BJ (cell line): ENCODE measurements at regions not wholly inside any gene's neighbourhood (a gene's known extent, or its start where the extent isn't known, plus 50 kb on each side); places are given as distances from the start of the nearest gene placed in this dataset.

Source experiments
- CTCF ChIA-PET: fragments of 350-600 bp; formaldehyde crosslinking; extraction: SDS; loops from one replicate; lab custom pipeline; 2021; ENCODE audit warnings: antibody characterized with exemption, inconsistent platforms; lab: Yijun Ruan, JAX
- POLR2A ChIA-PET: fragments of 300-600 bp; sonication (Branson Sonifier 250); formaldehyde crosslinking; extraction: SDS; loops from one replicate; lab custom pipeline; 2021; ENCODE audit warnings: antibody characterized with exemption; lab: Charles Lee
- DNase-seq: peaks from one replicate; pipeline ENCODE4 v3.0.0-alpha.2; 2011; ENCODE audit warnings: low read depth
- H3K27me3 ChIP-seq: 2 replicates; pipeline ENCODE4 v1.6.0; 2011; ENCODE audit warnings: low read length; ENCODE audit not compliant: control insufficient read depth, insufficient read depth
- H3K36me3 ChIP-seq: 2 replicates; pipeline ENCODE4 v1.5.1; 2011; ENCODE audit warnings: low read length; ENCODE audit not compliant: control insufficient read depth, insufficient read depth
- H3K4me3 ChIP-seq: 2 replicates; pipeline ENCODE4 v1.5.1; 2011; ENCODE audit warnings: low read depth, mild to moderate bottlenecking, control low read depth, low read length
- TF ChIP-seq, protein P1 (sequence below): IDR thresholded peaks from 2 replicates; pipeline ENCODE4 v1.5.1; 2011; ENCODE audit warnings: low read depth, mild to moderate bottlenecking, control low read depth, inconsistent platforms, low read length, moderate library complexity; ENCODE audit not compliant: insufficient read depth

DNA sequence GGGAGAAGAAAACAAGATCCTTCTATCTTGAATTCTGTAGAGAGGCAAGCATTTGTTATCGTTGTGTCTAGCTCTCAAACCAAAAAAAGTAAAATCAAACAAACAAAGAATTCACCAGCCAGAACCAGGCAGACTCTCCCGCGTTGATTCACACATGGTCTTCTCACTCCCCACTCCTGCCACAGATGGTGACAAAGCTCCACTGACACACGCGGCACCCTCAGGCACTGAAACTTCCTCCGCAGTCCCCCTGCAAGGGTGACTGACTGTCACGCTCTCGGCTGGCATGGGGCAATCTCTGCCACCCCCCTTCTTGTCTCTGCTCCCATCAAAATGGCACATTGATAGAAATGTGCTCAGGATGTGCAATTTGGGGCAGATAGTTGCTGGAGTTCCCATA is 304.9 kb downstream of the DHX15 start:
- ChIA-PET CTCF (interaction anchor here (1.0 kb wide), 1 partner anchor 12 kb away, joined by 3 read pairs; no protein-coding TSS in a partner anchor), POLR2A (no interaction called here)
- DNase-seq, result no peak
- H3K27me3 ChIP-seq, result no peaks in the 10 kb centered on the region
- TF ChIP-seq, protein P1, sequence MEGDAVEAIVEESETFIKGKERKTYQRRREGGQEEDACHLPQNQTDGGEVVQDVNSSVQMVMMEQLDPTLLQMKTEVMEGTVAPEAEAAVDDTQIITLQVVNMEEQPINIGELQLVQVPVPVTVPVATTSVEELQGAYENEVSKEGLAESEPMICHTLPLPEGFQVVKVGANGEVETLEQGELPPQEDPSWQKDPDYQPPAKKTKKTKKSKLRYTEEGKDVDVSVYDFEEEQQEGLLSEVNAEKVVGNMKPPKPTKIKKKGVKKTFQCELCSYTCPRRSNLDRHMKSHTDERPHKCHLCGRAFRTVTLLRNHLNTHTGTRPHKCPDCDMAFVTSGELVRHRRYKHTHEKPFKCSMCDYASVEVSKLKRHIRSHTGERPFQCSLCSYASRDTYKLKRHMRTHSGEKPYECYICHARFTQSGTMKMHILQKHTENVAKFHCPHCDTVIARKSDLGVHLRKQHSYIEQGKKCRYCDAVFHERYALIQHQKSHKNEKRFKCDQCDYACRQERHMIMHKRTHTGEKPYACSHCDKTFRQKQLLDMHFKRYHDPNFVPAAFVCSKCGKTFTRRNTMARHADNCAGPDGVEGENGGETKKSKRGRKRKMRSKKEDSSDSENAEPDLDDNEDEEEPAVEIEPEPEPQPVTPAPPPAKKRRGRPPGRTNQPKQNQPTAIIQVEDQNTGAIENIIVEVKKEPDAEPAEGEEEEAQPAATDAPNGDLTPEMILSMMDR, result no peak
- H3K36me3 ChIP-seq, result no peaks in the 10 kb centered on the region
- no peak overlapping the region for H3K4me3 ChIP-seq

DNA sequence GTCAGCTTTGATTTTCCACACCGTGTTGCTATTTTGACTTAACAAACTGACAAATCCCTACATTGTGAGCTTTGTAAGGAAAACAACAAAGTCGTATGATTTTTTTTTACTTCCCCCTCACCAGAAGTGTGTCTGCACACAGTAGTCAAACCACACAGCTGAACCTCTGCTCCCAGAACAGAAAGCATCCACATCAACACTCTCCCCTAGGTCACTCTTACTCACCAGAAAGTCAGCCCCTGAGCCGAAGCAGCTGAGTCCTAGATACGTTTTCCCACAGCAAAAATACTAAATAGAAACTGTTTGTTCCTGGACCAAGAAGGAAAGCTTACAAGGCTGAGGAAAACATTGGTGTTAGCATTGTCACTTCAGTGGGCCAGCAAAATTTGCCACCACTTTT is 305.7 kb downstream of the DHX15 start:
- DNase-seq, result no peak
- Histone ChIP-seq H3K4me3 (no peak overlapping the region), H3K36me3 (no peaks in the 10 kb centered on the region), H3K27me3 (no peaks in the 10 kb centered on the region)
- CTCF ChIA-PET, result interaction anchor here (1.0 kb wide), 1 partner anchor 11 kb away, joined by 3 read pairs; no protein-coding TSS in a partner anchor
- TF ChIP-seq, protein P1, result no peak
- POLR2A ChIA-PET, result no interaction called here

DNA sequence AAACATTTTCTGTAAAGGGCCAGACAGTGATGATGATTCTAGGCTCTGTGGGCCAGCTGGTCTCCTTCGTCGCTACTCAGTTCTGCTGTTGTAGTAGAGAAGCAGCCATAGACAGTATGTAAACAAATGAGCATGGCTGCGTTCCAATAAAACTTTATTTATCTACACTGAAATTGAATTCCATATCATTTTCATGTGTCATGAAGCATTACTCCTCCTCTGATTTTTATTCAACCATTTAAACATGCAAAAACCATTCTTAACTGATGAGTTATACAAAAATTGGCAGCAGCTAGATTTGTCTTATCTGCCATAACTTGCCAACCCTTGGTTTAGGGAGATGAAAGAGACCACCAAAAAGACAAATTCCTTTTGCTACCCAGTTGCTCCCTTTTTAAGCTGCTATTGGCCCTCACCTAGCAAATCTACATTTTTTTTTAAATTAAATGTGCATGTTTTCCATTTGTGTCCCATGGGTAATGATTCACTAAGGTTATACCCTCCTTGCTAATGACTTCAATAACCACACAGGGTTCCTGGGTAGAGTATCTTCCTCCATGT is 309.9 kb downstream of the DHX15 start:
- Histone ChIP-seq H3K4me3 (no peak overlapping the region), H3K27me3 (no peaks in the 10 kb centered on the region), H3K36me3 (no peaks in the 10 kb centered on the region)
- CTCF ChIA-PET, result interaction anchor here (0.9 kb wide), 1 partner anchor 10 kb away, joined by 3 read pairs; no protein-coding TSS in a partner anchor
- POLR2A ChIA-PET, result no interaction called here
- TF ChIP-seq, protein P1, result no peak
- DNase-seq, result no peak

DNA sequence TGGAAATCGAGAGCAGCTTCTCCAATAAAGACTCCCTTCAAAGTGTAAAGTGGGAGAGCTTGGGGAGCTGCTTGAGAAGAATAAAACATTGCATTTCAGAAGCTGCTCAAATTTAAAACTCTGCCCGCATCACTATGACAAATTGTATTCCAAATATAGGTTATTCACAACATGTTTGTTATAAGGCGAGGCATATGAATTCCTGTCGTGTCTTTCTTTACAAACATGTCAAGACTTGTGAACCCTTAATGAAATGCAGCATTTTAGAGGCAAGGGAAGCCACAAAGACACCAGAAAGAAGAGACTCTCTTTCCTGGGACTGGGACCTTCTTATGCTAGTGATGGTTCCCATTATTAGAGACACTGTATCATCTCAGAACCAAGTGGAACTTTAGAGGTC is 311.2 kb downstream of the DHX15 start:
- ChIA-PET POLR2A (no interaction called here), CTCF (interaction anchor here (0.9 kb wide), 1 partner anchor 12 kb away, joined by 3 read pairs; no protein-coding TSS in a partner anchor)
- TF ChIP-seq, protein P1, result no peak
- no peak for DNase-seq
- no peaks in the 10 kb centered on the region for H3K36me3 ChIP-seq
- H3K27me3 ChIP-seq, result no peaks in the 10 kb centered on the region
- H3K4me3 ChIP-seq, result no peak overlapping the region

DNA sequence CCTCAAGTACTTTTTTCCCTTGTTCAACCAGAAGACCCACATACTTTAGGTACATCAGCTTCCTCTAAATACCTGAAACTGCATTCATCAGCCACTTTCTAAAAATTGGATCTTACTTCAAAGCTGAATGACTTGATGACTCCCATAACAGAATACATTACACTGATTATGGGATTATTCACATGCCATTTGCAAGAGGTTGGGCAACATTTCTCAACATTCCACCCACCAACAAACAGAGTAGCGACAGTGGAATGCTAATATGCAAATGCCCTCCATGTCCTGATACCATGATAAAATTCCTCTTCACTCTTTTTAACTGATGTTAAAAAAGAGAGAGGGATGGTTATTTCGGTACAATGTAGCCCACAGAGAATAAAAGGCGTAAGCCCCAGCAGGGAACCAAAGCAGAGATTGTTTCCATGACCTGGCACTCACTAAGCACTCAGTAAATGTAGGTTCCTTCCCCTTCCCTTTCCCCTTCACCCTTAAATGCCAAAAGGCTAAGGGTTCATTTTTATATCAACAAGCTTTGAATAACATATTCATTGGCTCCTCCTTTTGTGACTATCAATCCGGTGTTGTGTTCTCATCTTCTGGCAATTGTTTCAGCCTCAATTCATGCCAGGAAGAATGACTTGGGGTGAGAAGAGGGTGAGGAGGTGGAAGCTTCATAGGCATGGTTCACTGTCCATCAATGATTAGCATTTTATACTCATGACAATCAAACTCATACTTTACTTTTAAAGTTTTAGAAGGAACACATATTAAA is 317.2 kb downstream of the DHX15 start:
- no peaks in the 10 kb centered on the region for H3K36me3 ChIP-seq
- POLR2A ChIA-PET, result no interaction called here
- CTCF ChIA-PET, result interaction anchor here (0.9 to 1.3 kb wide), 2 partner anchors 9 to 12 kb away, joined by 3 read pairs; no protein-coding TSS in a partner anchor
- no peak overlapping the region for H3K4me3 ChIP-seq
- no peaks in the 10 kb centered on the region for H3K27me3 ChIP-seq
- peak; percentile 2 for DNase-seq
- TF ChIP-seq, protein P1, result no peak
